ENCODE measurements at regions not wholly inside any gene's neighbourhood (a gene's known extent, or its start where the extent isn't known, plus 50 kb on each side); places are given as distances from the start of the nearest gene placed in this dataset.
"Not testable (repeated sequence)": the region's sequence is repeated elsewhere in the genome, so short reads cannot be mapped to it uniquely, and the experiment has no call there.

- DNase-seq = no peak
Observed at GRCh38 chr4:11894977-11895376, 466.3 kb upstream of the HS3ST1 start.

- DNase-seq = no peak
Observed at GRCh38 chr4:11894221-11894620, 465.5 kb upstream of the HS3ST1 start.

- no peak for DNase-seq
Observed at GRCh38 chr4:11889099-11889498, 460.4 kb upstream of the HS3ST1 start.

- no peak for DNase-seq
Observed at GRCh38 chr4:11881947-11882346, 453.3 kb upstream of the HS3ST1 start.

- no peak for DNase-seq
Observed at GRCh38 chr4:11881364-11881763, 452.7 kb upstream of the HS3ST1 start.

- DNase-seq = no peak
Observed at GRCh38 chr4:11878241-11878640, 449.5 kb upstream of the HS3ST1 start.

- DNase-seq = no peak
Observed at GRCh38 chr4:11876104-11876503, 447.4 kb upstream of the HS3ST1 start.

- no peak for DNase-seq
Observed at GRCh38 chr4:11869191-11869870, 440.6 kb upstream of the HS3ST1 start.

- DNase-seq = no peak
Observed at GRCh38 chr4:11866391-11866790, 437.7 kb upstream of the HS3ST1 start.

GRCh38 chr4:11860996-11861395, 432.3 kb upstream of the HS3ST1 start:
- no peak for DNase-seq

- DNase-seq = no peak
Observed at GRCh38 chr4:11857881-11858280, 429.2 kb upstream of the HS3ST1 start.

- DNase-seq = no peak
Observed at GRCh38 chr4:11847167-11847566, 418.5 kb upstream of the HS3ST1 start.

- no peak for DNase-seq
Observed at GRCh38 chr4:11843927-11844326, 415.2 kb upstream of the HS3ST1 start.

- DNase-seq = no peak
Observed at GRCh38 chr4:11843340-11843739, 414.6 kb upstream of the HS3ST1 start.

GRCh38 chr4:11842620-11843263, 414.0 kb upstream of the HS3ST1 start:
- DNase-seq = no peak

GRCh38 chr4:11839889-11840288, 411.2 kb upstream of the HS3ST1 start:
- no peak for DNase-seq

GRCh38 chr4:11831739-11832138, 403.0 kb upstream of the HS3ST1 start:
- no peak for DNase-seq

GRCh38 chr4:11824566-11824965, 395.9 kb upstream of the HS3ST1 start:
- no peak for DNase-seq

GRCh38 chr4:11821772-11822430, 393.2 kb upstream of the HS3ST1 start:
- DNase-seq = no peak

- no peak for DNase-seq
Observed at GRCh38 chr4:11817088-11817487, 388.4 kb upstream of the HS3ST1 start.

- no peak for DNase-seq
Observed at GRCh38 chr4:11814758-11815157, 386.1 kb upstream of the HS3ST1 start.

GRCh38 chr4:11813951-11814446, 385.3 kb upstream of the HS3ST1 start:
- DNase-seq = no peak

- not testable (repeated sequence) for DNase-seq
Observed at GRCh38 chr4:11811521-11811920, 382.8 kb upstream of the HS3ST1 start.

GRCh38 chr4:11805842-11806241, 377.1 kb upstream of the HS3ST1 start:
- no peak for DNase-seq

Measured in activated naive CD4-positive, alpha-beta T cell treated with anti-CD3 and anti-CD28 coated beads, Interleukin-2, amount 50 U/mL, for 16 hours (primary cell).